ENCODE measurements at regions not wholly inside any gene's neighbourhood (a gene's known extent, or its start where the extent isn't known, plus 50 kb on each side); places are given as distances from the start of the nearest gene placed in this dataset.

- TF ChIP-seq CTCF (IDR thresholded peaks at IDR 0.05) (no peak), POLR2A (IDR thresholded peaks at IDR 0.05) (no peak)
Measured at GRCh38 chr10:94183666-94184264, 179.0 kb downstream of the NOC3L start.

All from right lobe of liver (tissue), 4 donors.